ENCODE measurements at regions not wholly inside any gene's neighbourhood (a gene's known extent, or its start where the extent isn't known, plus 50 kb on each side); places are given as distances from the start of the nearest gene placed in this dataset.

DNA sequence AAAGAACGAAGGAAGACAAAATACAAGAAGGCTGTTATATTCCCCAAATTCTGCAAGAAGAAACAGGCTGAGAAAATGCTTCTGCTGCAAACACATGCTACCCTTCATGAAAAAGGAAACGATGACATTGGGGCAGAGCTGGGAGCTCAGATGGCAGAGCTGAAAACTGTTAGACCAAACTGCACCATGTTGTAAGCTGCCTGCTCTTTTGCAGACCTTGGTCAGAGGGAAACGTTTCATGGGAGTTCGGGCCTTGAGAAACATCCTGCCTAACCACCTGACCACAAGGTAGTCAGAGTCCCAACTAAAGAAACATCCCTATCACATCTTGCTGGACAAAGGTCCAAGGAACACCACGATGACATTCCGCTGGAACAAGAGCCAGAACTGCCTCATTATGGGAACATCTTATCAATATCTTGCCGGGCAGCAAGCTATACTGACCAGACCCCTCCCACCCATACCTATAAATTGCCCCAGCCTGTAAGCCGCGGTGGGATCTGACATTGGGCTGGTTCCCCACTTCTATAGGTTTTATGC, 110.7 kb upstream of the CTSC start:
- DNase-seq (ENCODE audit: extremely low spot score in 2 of 2) = no peak
- Histone ChIP-seq H3K36me3 (no peaks in the 10 kb centered on the region), H3K9me3 (no peaks in the 10 kb centered on the region), H3K4me3 (no peak overlapping the region), H3K4me1 (no peaks in the 10 kb centered on the region), H3K27ac (no peak overlapping the region), H3K27me3 (no peaks in the 10 kb centered on the region)
- TF ChIP-seq POLR2A (IDR thresholded peaks at IDR 0.05) (no peak), POLR2AphosphoS5 (IDR thresholded peaks at IDR 0.05; ENCODE audit: insufficient read depth in 1 of 2, low read depth in 1 of 2) (no peak)
- TF ChIP-seq, protein P1, sequence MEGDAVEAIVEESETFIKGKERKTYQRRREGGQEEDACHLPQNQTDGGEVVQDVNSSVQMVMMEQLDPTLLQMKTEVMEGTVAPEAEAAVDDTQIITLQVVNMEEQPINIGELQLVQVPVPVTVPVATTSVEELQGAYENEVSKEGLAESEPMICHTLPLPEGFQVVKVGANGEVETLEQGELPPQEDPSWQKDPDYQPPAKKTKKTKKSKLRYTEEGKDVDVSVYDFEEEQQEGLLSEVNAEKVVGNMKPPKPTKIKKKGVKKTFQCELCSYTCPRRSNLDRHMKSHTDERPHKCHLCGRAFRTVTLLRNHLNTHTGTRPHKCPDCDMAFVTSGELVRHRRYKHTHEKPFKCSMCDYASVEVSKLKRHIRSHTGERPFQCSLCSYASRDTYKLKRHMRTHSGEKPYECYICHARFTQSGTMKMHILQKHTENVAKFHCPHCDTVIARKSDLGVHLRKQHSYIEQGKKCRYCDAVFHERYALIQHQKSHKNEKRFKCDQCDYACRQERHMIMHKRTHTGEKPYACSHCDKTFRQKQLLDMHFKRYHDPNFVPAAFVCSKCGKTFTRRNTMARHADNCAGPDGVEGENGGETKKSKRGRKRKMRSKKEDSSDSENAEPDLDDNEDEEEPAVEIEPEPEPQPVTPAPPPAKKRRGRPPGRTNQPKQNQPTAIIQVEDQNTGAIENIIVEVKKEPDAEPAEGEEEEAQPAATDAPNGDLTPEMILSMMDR (IDR thresholded peaks at IDR 0.05) = no peak
- intact Hi-C loops (cut with DNase I) = no loop called here

DNA sequence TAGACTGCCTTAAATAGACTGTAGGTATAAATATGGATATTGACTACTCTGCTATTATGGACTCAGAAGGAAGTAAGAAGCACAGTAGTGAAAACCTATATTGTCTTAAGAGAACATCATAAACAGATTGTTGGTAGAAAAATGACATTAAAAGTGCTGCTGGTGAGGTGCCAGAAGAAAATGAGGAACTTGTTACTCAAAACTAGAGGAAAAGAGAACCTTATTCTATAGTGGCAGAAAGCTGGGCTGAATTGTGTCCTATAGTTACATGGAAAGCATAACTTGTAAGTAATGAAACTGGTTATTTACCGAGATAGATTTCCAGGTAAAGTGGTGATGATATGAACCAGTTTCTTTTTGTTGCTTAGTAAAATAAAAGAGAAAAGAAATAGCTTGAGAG, 109.7 kb upstream of the CTSC start:
- TF ChIP-seq, protein P1 (IDR thresholded peaks at IDR 0.05) = no peak
- TF ChIP-seq POLR2AphosphoS5 (IDR thresholded peaks at IDR 0.05; ENCODE audit: insufficient read depth in 1 of 2, low read depth in 1 of 2) = no peak
- no peak for TF ChIP-seq POLR2A (IDR thresholded peaks at IDR 0.05)
- no peaks in the 10 kb centered on the region for H3K27me3 ChIP-seq
- DNase-seq (ENCODE audit: extremely low spot score in 2 of 2) = no peak
- intact Hi-C loops (cut with DNase I) = no loop called here
- H3K9me3 ChIP-seq = no peaks in the 10 kb centered on the region
- H3K27ac ChIP-seq = no peak overlapping the region
- H3K4me3 ChIP-seq = no peak overlapping the region
- H3K4me1 ChIP-seq = no peaks in the 10 kb centered on the region
- H3K36me3 ChIP-seq = no peaks in the 10 kb centered on the region

DNA sequence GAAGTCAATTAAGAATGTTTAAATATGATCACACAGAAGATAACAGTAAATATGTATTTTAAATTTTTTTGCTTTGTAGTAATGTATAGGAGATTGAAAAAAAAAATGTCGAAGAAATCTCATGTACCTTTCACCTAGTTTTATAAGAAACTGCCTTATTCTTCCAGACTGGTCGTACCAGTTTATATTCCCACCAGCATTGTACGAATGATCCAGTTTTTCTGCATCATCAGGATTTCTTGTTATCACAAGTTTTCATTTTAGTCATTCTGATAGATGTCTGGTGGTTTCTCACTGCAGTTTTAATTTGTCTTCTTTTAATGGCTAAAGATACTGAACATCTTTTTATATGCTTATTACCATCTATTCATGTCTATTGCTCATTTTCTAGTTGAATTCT, 101.8 kb upstream of the CTSC start:
- Histone ChIP-seq H3K36me3 (no peaks in the 10 kb centered on the region), H3K4me3 (no peak overlapping the region), H3K9me3 (no peaks in the 10 kb centered on the region), H3K4me1 (no peaks in the 10 kb centered on the region), H3K27ac (no peak overlapping the region), H3K27me3 (no peaks in the 10 kb centered on the region)
- no peak for DNase-seq (ENCODE audit: extremely low spot score in 2 of 2)
- TF ChIP-seq, protein P1 (IDR thresholded peaks at IDR 0.05) = no peak
- TF ChIP-seq POLR2A (IDR thresholded peaks at IDR 0.05) (no peak), POLR2AphosphoS5 (IDR thresholded peaks at IDR 0.05; ENCODE audit: insufficient read depth in 1 of 2, low read depth in 1 of 2) (no peak)
- intact Hi-C loops (cut with DNase I) = no loop called here

DNA sequence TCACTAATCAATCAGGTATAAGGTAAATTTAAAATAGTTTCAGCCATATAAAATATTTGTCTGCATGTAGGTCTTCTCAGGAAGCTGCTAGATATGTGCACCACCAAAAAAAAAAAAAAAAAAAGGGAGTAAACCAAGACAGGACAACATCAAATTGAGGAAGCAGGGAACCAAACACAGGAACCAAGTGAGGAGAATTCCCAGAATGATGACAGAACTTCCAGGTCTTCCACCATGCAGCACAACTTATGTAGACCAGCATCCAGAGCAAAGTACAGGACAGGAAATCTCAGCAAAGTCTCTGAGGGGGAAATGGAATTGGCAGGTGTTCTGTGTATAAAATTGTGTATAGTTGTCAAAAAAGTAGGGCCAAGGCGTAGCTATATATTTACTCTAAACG, 101.2 kb upstream of the CTSC start:
- Histone ChIP-seq H3K36me3 (no peaks in the 10 kb centered on the region), H3K27me3 (no peaks in the 10 kb centered on the region), H3K4me1 (no peaks in the 10 kb centered on the region), H3K27ac (no peak overlapping the region), H3K9me3 (no peaks in the 10 kb centered on the region), H3K4me3 (no peak overlapping the region)
- TF ChIP-seq, protein P1 (IDR thresholded peaks at IDR 0.05) = no peak
- TF ChIP-seq POLR2AphosphoS5 (IDR thresholded peaks at IDR 0.05; ENCODE audit: insufficient read depth in 1 of 2, low read depth in 1 of 2) (no peak), POLR2A (IDR thresholded peaks at IDR 0.05) (no peak)
- intact Hi-C loops (cut with DNase I) = no loop called here
- no peak for DNase-seq (ENCODE audit: extremely low spot score in 2 of 2)

DNA sequence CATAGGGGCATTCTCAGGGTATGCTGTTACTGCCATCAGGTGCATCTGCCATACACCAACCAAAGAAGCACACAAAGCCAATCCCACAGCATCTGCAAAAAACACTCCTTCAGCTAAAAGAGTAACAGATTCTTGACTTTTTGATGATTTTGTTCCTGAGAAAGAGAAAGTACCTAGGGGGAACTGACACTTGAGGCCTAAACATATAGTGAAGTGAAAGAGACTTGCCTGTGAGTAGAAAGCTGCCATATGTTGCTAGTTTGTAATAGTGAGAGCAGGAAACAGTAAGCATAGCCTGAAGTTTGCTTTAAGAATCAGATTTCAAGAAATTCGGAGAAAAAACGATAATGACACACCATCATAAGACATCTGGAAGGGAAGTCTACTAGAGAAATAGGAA, 97.9 kb upstream of the CTSC start:
- Histone ChIP-seq H3K4me3 (no peak overlapping the region), H3K4me1 (no peaks in the 10 kb centered on the region), H3K9me3 (no peaks in the 10 kb centered on the region), H3K27me3 (no peaks in the 10 kb centered on the region), H3K27ac (no peak overlapping the region), H3K36me3 (no peaks in the 10 kb centered on the region)
- no peak for TF ChIP-seq POLR2AphosphoS5 (IDR thresholded peaks at IDR 0.05; ENCODE audit: insufficient read depth in 1 of 2, low read depth in 1 of 2)
- no peak for TF ChIP-seq POLR2A (IDR thresholded peaks at IDR 0.05)
- TF ChIP-seq, protein P1 (IDR thresholded peaks at IDR 0.05) = no peak
- intact Hi-C loops (cut with DNase I) = no loop called here
- DNase-seq (ENCODE audit: extremely low spot score in 2 of 2) = no peak
